ENCODE measurements at regions not wholly inside any gene's neighbourhood (a gene's known extent, or its start where the extent isn't known, plus 50 kb on each side); places are given as distances from the start of the nearest gene placed in this dataset.

GRCh38 chr15:91530956-91531582, 322.4 kb upstream of the SLCO3A1 start:
- H3K9me3 ChIP-seq (ENCODE audit: low read length), result no peaks in the 10 kb centered on the region
- H3K4me2 ChIP-seq (ENCODE audit: low read length), result no peak overlapping the region
- no peak for DNase-seq
- H3K9ac ChIP-seq (ENCODE audit: low read length), result no peak overlapping the region
- no TSS peak for BruUV-seq (replicated peaks)
- H3K36me3 ChIP-seq (ENCODE audit: low read depth, low read length), result no peaks in the 10 kb centered on the region
- H2AFZ ChIP-seq (ENCODE audit: low read length), result no peak overlapping the region
- no peak overlapping the region for H3K27ac ChIP-seq (ENCODE audit: low read length)
- H3F3A ChIP-seq (ENCODE audit: low read length, unreplicated experiment), result no peaks in the 10 kb centered on the region
- CTCF ChIA-PET, result no interaction called here
- intact Hi-C loops (cut with micrococcal nuclease), result no loop called here
- POLR2A ChIA-PET (ENCODE audit: unreplicated experiment), result no interaction called here
- no peak for ATAC-seq
- H3K9me2 ChIP-seq (replicated peaks; ENCODE audit: low read length), result no peaks in the 10 kb centered on the region
- H4K20me1 ChIP-seq (ENCODE audit: low read length), result no peaks in the 10 kb centered on the region
- H3K79me2 ChIP-seq (ENCODE audit: low read length), result no peaks in the 10 kb centered on the region
- H3K4me1 ChIP-seq (ENCODE audit: insufficient read depth, low read length), result no peaks in the 10 kb centered on the region
- no peak for TF ChIP-seq CTCF (conservative IDR thresholded peaks at IDR 0.05; ENCODE audit: low read depth, low read length)
- no peak for TF ChIP-seq EZH2phosphoT487 (IDR thresholded peaks at IDR 0.05; ENCODE audit: borderline replicate concordance, low read length)
- TF ChIP-seq EZH2 (IDR thresholded peaks at IDR 0.05; ENCODE audit: low read length, unreplicated experiment), result no peak
- H3K4me3 ChIP-seq (ENCODE audit: low read length), result no peak overlapping the region
- H3K27me3 ChIP-seq (ENCODE audit: low read length), result peaks cover 23% of the 10 kb centered on the region

GRCh38 chr15:91534235-91534634, 319.3 kb upstream of the SLCO3A1 start:
- intact Hi-C loops (cut with micrococcal nuclease), result no loop called here

More at GRCh38 chr15:91534235-91534634, 319.3 kb upstream of the SLCO3A1 start:
- Histone ChIP-seq H2AFZ (ENCODE audit: low read length) (no peak overlapping the region), H3F3A (ENCODE audit: low read length, unreplicated experiment) (no peaks in the 10 kb centered on the region), H3K79me2 (ENCODE audit: low read length) (no peaks in the 10 kb centered on the region), H3K9me2 (replicated peaks; ENCODE audit: low read length) (no peaks in the 10 kb centered on the region), H3K4me3 (ENCODE audit: low read length) (no peak overlapping the region), H3K27me3 (ENCODE audit: low read length) (peaks cover 21% of the 10 kb centered on the region), H3K36me3 (ENCODE audit: low read depth, low read length) (no peaks in the 10 kb centered on the region), H3K4me2 (ENCODE audit: low read length) (no peak overlapping the region), H3K9me3 (ENCODE audit: low read length) (no peaks in the 10 kb centered on the region), H3K9ac (ENCODE audit: low read length) (no peak overlapping the region), H3K27ac (ENCODE audit: low read length) (no peak overlapping the region), H4K20me1 (ENCODE audit: low read length) (no peaks in the 10 kb centered on the region), H3K4me1 (ENCODE audit: insufficient read depth, low read length) (peaks cover 23% of the 10 kb centered on the region)
- ATAC-seq (no peak), DNase-seq (no peak)
- ChIA-PET CTCF (no interaction called here), POLR2A (ENCODE audit: unreplicated experiment) (no interaction called here)
- no TSS peak for BruUV-seq (replicated peaks)
- TF ChIP-seq EZH2phosphoT487 (IDR thresholded peaks at IDR 0.05; ENCODE audit: borderline replicate concordance, low read length), result no peak
- TF ChIP-seq EZH2 (IDR thresholded peaks at IDR 0.05; ENCODE audit: low read length, unreplicated experiment), result no peak
- TF ChIP-seq CTCF (conservative IDR thresholded peaks at IDR 0.05; ENCODE audit: low read depth, low read length), result no peak
